Prostate gland (tissue), 2 donors: ENCODE measurements at regions not wholly inside any gene's neighbourhood (a gene's known extent, or its start where the extent isn't known, plus 50 kb on each side); places are given as distances from the start of the nearest gene placed in this dataset.

Experiments used
- DNase-seq: peaks from one replicate; pipeline ENCODE4 v3.0.0-alpha.2; 2019; ENCODE audit warnings: low spot score
- H3K27ac ChIP-seq, 2 donors: fragments of 200-600 bp; sonication (generic); 2 replicates each; pipeline ENCODE4 v1.5.1; 2017 to 2019
- H3K27me3 ChIP-seq: fragments of 200-600 bp; sonication (generic); replicated peaks from 2 replicates; pipeline ENCODE4 v1.5.1; 2019; ENCODE audit not compliant: insufficient read depth
- H3K36me3 ChIP-seq, 2 donors: fragments of 200-600 bp; sonication (generic); 1 replicate in 1 of 2; 2 replicates in 1 of 2; pipeline versions ENCODE4 v1.5.1 to v1.8.1; 2017 to 2019
- H3K4me1 ChIP-seq: fragments of 200-600 bp; sonication (generic); replicated peaks from 2 replicates; pipeline ENCODE4 v1.5.1; 2019
- H3K4me3 ChIP-seq, 2 donors: fragments of 200-600 bp; sonication (generic); 2 replicates each; pipeline ENCODE4 v1.5.1; 2017 to 2019
- H3K9me3 ChIP-seq: fragments of 200-600 bp; sonication (generic); 2 replicates; pipeline ENCODE4 v1.5.1; 2017
- CTCF ChIP-seq, 4 experiments: fragments of 200-600 bp in 2 of 4; fragments of 450-650 bp in 2 of 4; sonication (generic) in 2 of 4; IDR thresholded peaks; 1 replicate in 3 of 4; 2 replicates in 1 of 4; pipeline ENCODE4 v1.5.1; 2016 to 2019; ENCODE audit warnings: antibody characterized with exemption in 4 of 4, mild to moderate bottlenecking in 2 of 4, moderate library complexity in 2 of 4
- POLR2A ChIP-seq: fragments of 450-650 bp; IDR thresholded peaks from one replicate; pipeline ENCODE4 v1.6.1; 2016; ENCODE audit warnings: antibody characterized with exemption, mild to moderate bottlenecking
- POLR2AphosphoS5 ChIP-seq: sonication (generic); formaldehyde crosslinking; IDR thresholded peaks from one replicate; pipeline ENCODE4 v1.6.1; 2017; ENCODE audit warnings: antibody characterized with exemption
- WGBS: methylation state at CpG from one replicate; pipeline ENCODE4 v1.1.5; 2018; 5-methylcytosine and 5-hydroxymethylcytosine counted together
- intact Hi-C: fragments of 100-400 bp; cut with DNase I; formaldehyde crosslinking; loops from one replicate; pipeline ENCODE4 v1.14.2; 2022

DNA sequence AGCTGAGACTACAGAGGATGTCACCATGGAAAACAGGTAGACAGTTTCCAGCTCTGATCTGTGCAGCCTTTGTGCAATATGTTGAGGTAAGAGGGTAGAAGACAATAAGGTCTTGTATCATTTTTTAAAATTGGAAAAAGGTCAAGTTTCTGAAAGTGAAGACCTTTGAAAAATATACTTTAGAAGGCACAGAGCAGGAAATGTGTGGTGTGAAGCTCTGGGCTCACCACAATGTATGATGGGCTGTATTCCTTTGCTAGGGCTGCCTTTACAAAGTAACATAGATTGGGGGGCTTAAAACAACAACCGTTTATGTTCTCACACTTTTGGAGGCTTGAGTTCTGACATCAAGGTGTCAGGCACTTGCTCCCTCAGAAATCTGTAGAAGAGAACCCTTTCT lies 514.3 kb upstream of the JARID2 start:
- H3K36me3 ChIP-seq, result no peaks in the 10 kb centered on the region
- no peaks in the 10 kb centered on the region for H3K27me3 ChIP-seq
- intact Hi-C loops, result no loop called here
- H3K4me1 ChIP-seq, result no peaks in the 10 kb centered on the region
- no peaks in the 10 kb centered on the region for H3K9me3 ChIP-seq
- WGBS, result 85% methylated on average over 1 of the region's 1 CpG
- no peak for DNase-seq
- TF ChIP-seq CTCF (IDR thresholded peaks at IDR 0.05), result no peak
- no peak for TF ChIP-seq POLR2A
- no peak for TF ChIP-seq POLR2AphosphoS5
- no peak overlapping the region for H3K27ac ChIP-seq
- H3K4me3 ChIP-seq, result no peak overlapping the region

GRCh38 chr6:14732226-14732843 lies 513.5 kb upstream of the JARID2 start:
- H3K27me3 ChIP-seq, result no peaks in the 10 kb centered on the region
- TF ChIP-seq POLR2A (no peak), CTCF (IDR thresholded peaks at IDR 0.05) (no peak), POLR2AphosphoS5 (no peak)
- 80% methylated on average over 4 of the region's 4 CpGs for WGBS
- no peak overlapping the region for H3K27ac ChIP-seq
- H3K4me1 ChIP-seq, result no peaks in the 10 kb centered on the region
- no peaks in the 10 kb centered on the region for H3K9me3 ChIP-seq
- DNase-seq, result no peak
- H3K36me3 ChIP-seq, result no peaks in the 10 kb centered on the region
- intact Hi-C loops, result no loop called here
- no peak overlapping the region for H3K4me3 ChIP-seq

- no peak overlapping the region for H3K27ac ChIP-seq
- intact Hi-C loops, result no loop called here
- H3K4me1 ChIP-seq, result no peaks in the 10 kb centered on the region
- 86% methylated on average over 17 of the region's 17 CpGs for WGBS
- no peaks in the 10 kb centered on the region for H3K9me3 ChIP-seq
- H3K27me3 ChIP-seq, result no peaks in the 10 kb centered on the region
- TF ChIP-seq CTCF (IDR thresholded peaks at IDR 0.05) (no peak), POLR2AphosphoS5 (no peak), POLR2A (no peak)
- no peak overlapping the region for H3K4me3 ChIP-seq
- DNase-seq, result no peak
- no peaks in the 10 kb centered on the region for H3K36me3 ChIP-seq
These were observed 512.8 kb upstream of the JARID2 start for GRCh38 chr6:14732844-14733757.

DNA sequence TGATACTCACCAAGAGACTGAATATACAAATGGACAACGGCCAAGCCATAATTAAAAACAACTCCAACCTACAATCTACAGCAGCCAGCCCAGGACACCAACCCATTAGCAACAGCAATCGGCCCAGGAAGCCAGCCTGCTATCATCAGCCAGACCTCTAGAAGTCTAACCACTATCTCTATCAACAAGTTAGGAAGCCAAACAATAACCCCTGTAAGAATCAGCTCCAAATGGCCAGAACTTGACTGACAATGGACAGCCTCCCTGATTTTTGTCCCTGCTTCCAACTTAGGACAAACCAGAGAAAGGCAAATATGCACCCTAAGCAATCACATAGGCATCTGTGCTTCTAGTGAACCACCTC lies 511.8 kb upstream of the JARID2 start:
- WGBS, result 86% methylated on average over 2 of the region's 2 CpGs
- no peak for DNase-seq
- intact Hi-C loops, result no loop called here
- H3K4me3 ChIP-seq, result no peak overlapping the region
- no peak overlapping the region for H3K27ac ChIP-seq
- H3K27me3 ChIP-seq, result no peaks in the 10 kb centered on the region
- H3K36me3 ChIP-seq, result no peaks in the 10 kb centered on the region
- TF ChIP-seq CTCF (IDR thresholded peaks at IDR 0.05) (no peak), POLR2A (no peak), POLR2AphosphoS5 (no peak)
- no peaks in the 10 kb centered on the region for H3K4me1 ChIP-seq
- H3K9me3 ChIP-seq, result no peaks in the 10 kb centered on the region
